HFF-Myc (cell line): ENCODE measurements at regions not wholly inside any gene's neighbourhood (a gene's known extent, or its start where the extent isn't known, plus 50 kb on each side); places are given as distances from the start of the nearest gene placed in this dataset.

Experiments
- DNase-seq: peaks from one replicate; pipeline ENCODE4 v3.0.0-alpha.2; 2011; ENCODE audit warnings: low read depth; ENCODE audit errors: extremely low read depth
- H3K4me3 ChIP-seq: replicated peaks from 2 replicates; pipeline ENCODE4 v1.5.1; 2011; ENCODE audit warnings: low read depth, mild to moderate bottlenecking, control low read depth, low read length
- TF ChIP-seq, protein P1 (sequence below): IDR thresholded peaks from 2 replicates; pipeline ENCODE4 v1.5.1; 2012; ENCODE audit warnings: mild to moderate bottlenecking, low read depth, low read length, control low read depth; ENCODE audit errors: missing control alignments

DNA sequence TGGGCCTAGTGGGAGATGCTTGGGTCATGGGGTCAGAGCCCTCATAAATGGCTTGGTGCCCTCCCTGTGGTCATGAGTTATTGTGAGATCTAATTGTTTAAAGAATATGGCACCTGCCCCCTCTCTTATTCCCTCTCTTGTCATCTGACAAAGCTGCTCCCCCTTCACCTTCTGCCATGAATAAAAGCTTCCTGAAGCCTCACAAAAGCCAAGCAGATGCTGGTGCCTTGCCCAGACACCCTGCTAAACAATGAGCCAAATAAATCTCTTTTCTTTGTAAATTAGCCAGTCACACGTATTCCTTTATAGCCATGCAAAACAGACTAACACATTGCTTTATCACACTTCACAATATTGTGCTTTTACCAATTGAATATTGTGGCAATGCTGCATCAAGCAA is 82.8 kb upstream of the PDE4D start:
- DNase-seq = no peak
- TF ChIP-seq, protein P1, sequence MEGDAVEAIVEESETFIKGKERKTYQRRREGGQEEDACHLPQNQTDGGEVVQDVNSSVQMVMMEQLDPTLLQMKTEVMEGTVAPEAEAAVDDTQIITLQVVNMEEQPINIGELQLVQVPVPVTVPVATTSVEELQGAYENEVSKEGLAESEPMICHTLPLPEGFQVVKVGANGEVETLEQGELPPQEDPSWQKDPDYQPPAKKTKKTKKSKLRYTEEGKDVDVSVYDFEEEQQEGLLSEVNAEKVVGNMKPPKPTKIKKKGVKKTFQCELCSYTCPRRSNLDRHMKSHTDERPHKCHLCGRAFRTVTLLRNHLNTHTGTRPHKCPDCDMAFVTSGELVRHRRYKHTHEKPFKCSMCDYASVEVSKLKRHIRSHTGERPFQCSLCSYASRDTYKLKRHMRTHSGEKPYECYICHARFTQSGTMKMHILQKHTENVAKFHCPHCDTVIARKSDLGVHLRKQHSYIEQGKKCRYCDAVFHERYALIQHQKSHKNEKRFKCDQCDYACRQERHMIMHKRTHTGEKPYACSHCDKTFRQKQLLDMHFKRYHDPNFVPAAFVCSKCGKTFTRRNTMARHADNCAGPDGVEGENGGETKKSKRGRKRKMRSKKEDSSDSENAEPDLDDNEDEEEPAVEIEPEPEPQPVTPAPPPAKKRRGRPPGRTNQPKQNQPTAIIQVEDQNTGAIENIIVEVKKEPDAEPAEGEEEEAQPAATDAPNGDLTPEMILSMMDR = no peak
- no peak overlapping the region for H3K4me3 ChIP-seq

DNA sequence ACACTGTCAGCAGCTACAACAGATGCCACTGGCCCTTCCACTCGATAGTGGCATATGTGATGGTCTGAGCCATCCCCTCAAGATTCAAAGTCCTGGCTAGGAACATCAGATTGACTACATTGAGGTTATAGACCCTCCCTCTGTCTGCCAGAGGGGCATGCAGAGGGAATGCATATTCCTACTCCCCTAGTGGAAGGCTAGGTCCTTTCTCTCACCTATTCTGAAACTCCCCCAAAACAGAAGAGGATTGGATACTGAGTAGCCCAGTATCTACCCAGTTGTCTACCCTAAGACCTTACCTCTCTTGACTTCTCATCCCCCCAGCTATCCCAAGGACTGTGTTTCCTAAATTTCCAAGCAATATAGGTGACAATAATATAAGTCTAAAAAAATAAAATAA is 78.5 kb upstream of the PDE4D start:
- no peak overlapping the region for H3K4me3 ChIP-seq
- TF ChIP-seq, protein P1 = no peak
- DNase-seq = no peak

DNA sequence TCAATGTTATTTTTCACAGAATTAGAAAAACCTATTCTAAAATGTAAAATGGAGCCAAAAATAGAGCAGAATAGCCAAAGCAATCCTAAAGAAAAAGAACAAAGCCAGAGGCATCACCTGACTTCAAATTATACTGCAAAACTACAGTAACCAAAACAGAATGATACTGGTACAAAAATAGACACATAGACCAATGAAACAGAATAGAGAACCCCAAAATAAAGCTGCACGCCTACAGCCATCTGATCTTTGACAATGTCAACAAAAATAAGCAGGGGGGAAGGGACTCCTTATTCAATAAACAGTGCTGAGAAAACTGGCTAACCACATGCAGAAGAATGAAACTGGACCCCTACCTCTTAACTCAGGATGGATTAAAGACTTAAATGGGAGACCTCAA is 65.8 kb upstream of the PDE4D start:
- no peak for DNase-seq
- no peak overlapping the region for H3K4me3 ChIP-seq
- TF ChIP-seq, protein P1 = no peak

DNA sequence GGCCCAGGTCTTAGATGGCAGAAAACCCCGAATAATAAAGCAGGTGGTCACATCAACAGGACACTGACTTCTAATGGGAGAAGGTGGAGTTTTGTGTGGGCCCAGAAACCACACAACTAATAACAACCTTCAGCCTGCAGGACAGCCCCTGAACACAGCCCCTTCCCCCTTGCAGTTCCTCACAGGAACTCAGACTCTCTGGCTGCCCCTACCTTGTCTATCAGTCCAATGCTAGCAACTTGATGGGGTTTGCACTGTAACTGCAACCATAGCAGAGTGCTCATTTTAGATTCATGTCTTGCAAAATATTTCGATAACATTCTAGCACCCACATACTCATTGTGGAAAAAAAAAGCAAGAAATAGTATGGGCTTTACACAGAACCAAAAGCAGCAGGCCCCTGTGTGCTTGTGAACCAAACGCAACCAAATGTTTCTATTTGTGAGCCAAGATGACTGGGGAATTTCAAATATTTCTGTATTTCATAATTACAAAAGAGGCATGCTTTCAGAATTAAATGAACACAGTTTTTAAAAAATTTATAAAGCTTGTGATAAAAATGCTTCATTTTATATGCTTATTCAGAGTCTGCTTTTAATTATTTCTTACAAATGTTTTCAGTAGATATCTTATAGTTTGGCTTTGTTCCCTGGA is 62.7 kb upstream of the PDE4D start:
- TF ChIP-seq, protein P1 = no peak
- DNase-seq = no peak
- H3K4me3 ChIP-seq = no peak overlapping the region

DNA sequence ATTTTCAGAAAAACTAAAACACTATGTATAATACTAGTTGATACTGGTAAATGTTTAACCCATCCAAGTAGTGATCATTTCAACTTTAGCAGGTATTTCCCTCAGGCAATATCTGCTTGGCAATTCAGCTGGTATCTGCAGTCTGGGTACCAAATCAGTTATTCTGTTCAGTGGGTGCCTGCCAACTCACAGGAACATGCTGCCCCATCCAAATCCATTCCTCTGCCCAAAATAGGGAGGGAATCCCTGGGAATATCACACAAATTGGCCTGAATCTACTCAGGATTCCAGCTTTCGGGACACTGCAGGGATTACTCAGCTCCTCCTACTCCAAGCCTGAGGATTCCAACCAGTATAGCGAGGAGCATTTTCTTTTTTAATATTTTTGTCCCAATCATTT is 61.7 kb upstream of the PDE4D start:
- H3K4me3 ChIP-seq = no peak overlapping the region
- TF ChIP-seq, protein P1 = no peak
- DNase-seq = no peak

DNA sequence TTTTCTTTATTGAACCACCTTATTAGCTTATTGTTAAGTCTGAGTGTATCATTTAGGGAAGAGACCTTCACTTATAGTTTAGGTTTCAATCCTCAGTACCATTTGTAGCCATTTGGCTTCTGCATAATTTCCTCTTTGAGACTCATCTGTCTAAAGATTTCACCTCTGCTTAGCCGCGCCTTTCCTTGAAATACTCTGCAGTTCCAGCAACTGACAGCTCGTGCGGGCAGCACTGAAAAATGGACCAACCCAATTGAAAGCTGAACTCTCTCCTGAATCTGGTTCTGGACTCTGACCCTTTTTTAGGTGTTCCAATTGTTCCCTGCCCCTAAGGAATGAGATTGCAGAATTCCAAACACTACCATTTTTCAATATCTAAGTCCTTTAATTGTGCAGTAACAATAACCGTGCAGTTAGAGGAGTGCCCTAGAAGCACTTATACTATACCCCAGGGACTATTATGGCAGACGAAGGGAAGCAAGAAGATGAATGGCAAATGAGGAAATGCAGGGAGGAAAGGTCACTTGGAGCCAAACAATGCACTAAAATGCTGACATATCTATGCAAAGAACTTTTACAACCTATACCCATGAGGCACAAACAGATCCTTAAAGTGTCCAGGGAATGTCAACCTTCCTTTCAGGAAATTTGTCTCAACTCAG is 50.1 kb upstream of the PDE4D start:
- DNase-seq = no peak
- TF ChIP-seq, protein P1 = no peak
- H3K4me3 ChIP-seq = no peak overlapping the region
